Upper lobe of left lung (tissue), 6 donors: ENCODE measurements at regions not wholly inside any gene's neighbourhood (a gene's known extent, or its start where the extent isn't known, plus 50 kb on each side); places are given as distances from the start of the nearest gene placed in this dataset.
"Not testable (repeated sequence)": the region's sequence is repeated elsewhere in the genome, so short reads cannot be mapped to it uniquely, and the experiment has no call there.

Experiments
- ATAC-seq, 2 donors: fragments of 200-7000 bp; cut with Tn5 transposase; one replicate each; pipeline ENCODE4 v1.9.1; 2022; ENCODE audit warnings: mild to moderate bottlenecking in 2 of 2, moderate library complexity in 2 of 2; ENCODE audit not compliant: low FRiP score in 2 of 2
- DNase-seq, 2 donors: peaks; one replicate each; pipeline ENCODE4 v3.0.0-alpha.2; 2019 to 2020
- H3K27ac ChIP-seq, 4 donors: fragments of 200-600 bp; sonication (generic); one replicate each; pipeline ENCODE4 v1.5.1; 2016 to 2019
- H3K27me3 ChIP-seq, 4 donors: fragments of 200-600 bp; sonication (generic); one replicate each; pipeline ENCODE4 v1.5.1; 2017 to 2019
- H3K36me3 ChIP-seq, 4 donors: fragments of 200-600 bp; sonication (generic); one replicate each; pipeline ENCODE4 v1.5.1; 2016 to 2019
- H3K4me1 ChIP-seq, 4 donors: fragments of 200-600 bp; sonication (generic); one replicate each; pipeline ENCODE4 v1.5.1; 2018 to 2019
- H3K4me3 ChIP-seq, 4 donors: fragments of 200-600 bp; sonication (generic); one replicate each; pipeline ENCODE4 v1.5.1; 2017 to 2019; ENCODE audit warnings: mild to moderate bottlenecking in 2 of 4, moderate library complexity in 1 of 4
- H3K9me3 ChIP-seq, 4 donors: fragments of 200-600 bp; sonication (generic); one replicate each; pipeline ENCODE4 v1.5.1; 2018 to 2019
- EP300 ChIP-seq, 4 donors: sonication (generic); formaldehyde crosslinking; IDR thresholded peaks; one replicate each; pipeline ENCODE4 v1.5.1; 2017; ENCODE audit warnings: antibody characterized with exemption in 4 of 4, control low read depth in 2 of 4
- POLR2A ChIP-seq, 4 donors: fragments of 450-650 bp; IDR thresholded peaks; one replicate each; pipeline ENCODE4 v1.5.1; 2016 to 2017; ENCODE audit warnings: antibody characterized with exemption in 4 of 4, mild to moderate bottlenecking in 2 of 4
- POLR2AphosphoS5 ChIP-seq, 2 donors: sonication (generic); formaldehyde crosslinking; IDR thresholded peaks; one replicate each; pipeline ENCODE4 v1.5.1; 2017; ENCODE audit warnings: antibody characterized with exemption in 2 of 2
- WGBS, 2 donors: methylation state at CpG; one replicate each; pipeline ENCODE4 v1.1.5; 2017 to 2018; 5-methylcytosine and 5-hydroxymethylcytosine counted together
- TF ChIP-seq, protein P1 (sequence below), 6 experiments: fragments of 450-650 bp in 4 of 6; fragments of 200-600 bp in 2 of 6; sonication (generic) in 2 of 6; IDR thresholded peaks; one replicate each; pipeline ENCODE4 v1.5.1; 2016 to 2019; ENCODE audit warnings: antibody characterized with exemption in 6 of 6
- donor health status: DM: no; HTN: no; CAD: no; lungs with moderate emphysema.
- donor health status: DM: no; HTN: yes; CAD: no; lungs with severe emphysema.

GRCh38 chr12:131274906-131275305 is 321.2 kb downstream of the ADGRD1 start:
- Histone ChIP-seq H3K36me3 (no peaks in the 10 kb centered on the region), H3K4me1 (no peaks in the 10 kb centered on the region), H3K27ac (no peak overlapping the region), H3K4me3 (no peak overlapping the region), H3K27me3 (no peaks in the 10 kb centered on the region), H3K9me3 (no peaks in the 10 kb centered on the region)
- TF ChIP-seq POLR2A (IDR thresholded peaks at IDR 0.05) (no peak), EP300 (IDR thresholded peaks at IDR 0.05) (no peak), POLR2AphosphoS5 (IDR thresholded peaks at IDR 0.05) (no peak)
- 71 to 72% methylated on average over 13 to 14 of the region's 14 CpGs for WGBS, 2 donors
- DNase-seq (no peak), ATAC-seq (no peak)

- ATAC-seq (no peak), DNase-seq (no peak)
- 90 to 92% methylated on average over 3 to 5 of the region's 6 CpGs for WGBS, 2 donors
Measured at GRCh38 chr12:131275824-131276223, 322.1 kb downstream of the ADGRD1 start.

GRCh38 chr12:131276501-131277185 is 322.9 kb downstream of the ADGRD1 start:
- Histone ChIP-seq H3K27me3 (no peaks in the 10 kb centered on the region), H3K27ac (no peak overlapping the region), H3K9me3 (no peaks in the 10 kb centered on the region), H3K36me3 (no peaks in the 10 kb centered on the region), H3K4me3 (no peak overlapping the region), H3K4me1 (no peaks in the 10 kb centered on the region)
- 82% methylated on average over 3 to 12 of the region's 14 CpGs for WGBS, 2 donors
- no peak for TF ChIP-seq POLR2AphosphoS5 (IDR thresholded peaks at IDR 0.05)
- TF ChIP-seq EP300 (IDR thresholded peaks at IDR 0.05) = no peak
- TF ChIP-seq, protein P1, sequence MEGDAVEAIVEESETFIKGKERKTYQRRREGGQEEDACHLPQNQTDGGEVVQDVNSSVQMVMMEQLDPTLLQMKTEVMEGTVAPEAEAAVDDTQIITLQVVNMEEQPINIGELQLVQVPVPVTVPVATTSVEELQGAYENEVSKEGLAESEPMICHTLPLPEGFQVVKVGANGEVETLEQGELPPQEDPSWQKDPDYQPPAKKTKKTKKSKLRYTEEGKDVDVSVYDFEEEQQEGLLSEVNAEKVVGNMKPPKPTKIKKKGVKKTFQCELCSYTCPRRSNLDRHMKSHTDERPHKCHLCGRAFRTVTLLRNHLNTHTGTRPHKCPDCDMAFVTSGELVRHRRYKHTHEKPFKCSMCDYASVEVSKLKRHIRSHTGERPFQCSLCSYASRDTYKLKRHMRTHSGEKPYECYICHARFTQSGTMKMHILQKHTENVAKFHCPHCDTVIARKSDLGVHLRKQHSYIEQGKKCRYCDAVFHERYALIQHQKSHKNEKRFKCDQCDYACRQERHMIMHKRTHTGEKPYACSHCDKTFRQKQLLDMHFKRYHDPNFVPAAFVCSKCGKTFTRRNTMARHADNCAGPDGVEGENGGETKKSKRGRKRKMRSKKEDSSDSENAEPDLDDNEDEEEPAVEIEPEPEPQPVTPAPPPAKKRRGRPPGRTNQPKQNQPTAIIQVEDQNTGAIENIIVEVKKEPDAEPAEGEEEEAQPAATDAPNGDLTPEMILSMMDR (IDR thresholded peaks at IDR 0.05) = no peak
- no peak for TF ChIP-seq POLR2A (IDR thresholded peaks at IDR 0.05)
- ATAC-seq = no peak
- DNase-seq = peak; percentile 7 to 50

More at GRCh38 chr12:131275824-131276223, 322.1 kb downstream of the ADGRD1 start:
- H3K36me3 ChIP-seq = no peaks in the 10 kb centered on the region
- no peak overlapping the region for H3K4me3 ChIP-seq
- H3K27me3 ChIP-seq = no peaks in the 10 kb centered on the region
- TF ChIP-seq POLR2AphosphoS5 (IDR thresholded peaks at IDR 0.05) (no peak), POLR2A (IDR thresholded peaks at IDR 0.05) (no peak), EP300 (IDR thresholded peaks at IDR 0.05) (no peak)
- TF ChIP-seq, protein P1 (IDR thresholded peaks at IDR 0.05) = no peak
- no peaks in the 10 kb centered on the region for H3K9me3 ChIP-seq
- no peaks in the 10 kb centered on the region for H3K4me1 ChIP-seq
- no peak overlapping the region for H3K27ac ChIP-seq

- H3K4me1 ChIP-seq, H3K9me3 ChIP-seq, H3K36me3 ChIP-seq, H3K27ac ChIP-seq, H3K27me3 ChIP-seq, ATAC-seq, H3K4me3 ChIP-seq: not testable (repeated sequence)
- WGBS, 2 donors = 81 to 85% methylated on average over 8 to 16 of the region's 18 CpGs
- DNase-seq = peak; percentile 12 to 24
Measured at GRCh38 chr12:131277186-131278091, 323.7 kb downstream of the ADGRD1 start.

DNA sequence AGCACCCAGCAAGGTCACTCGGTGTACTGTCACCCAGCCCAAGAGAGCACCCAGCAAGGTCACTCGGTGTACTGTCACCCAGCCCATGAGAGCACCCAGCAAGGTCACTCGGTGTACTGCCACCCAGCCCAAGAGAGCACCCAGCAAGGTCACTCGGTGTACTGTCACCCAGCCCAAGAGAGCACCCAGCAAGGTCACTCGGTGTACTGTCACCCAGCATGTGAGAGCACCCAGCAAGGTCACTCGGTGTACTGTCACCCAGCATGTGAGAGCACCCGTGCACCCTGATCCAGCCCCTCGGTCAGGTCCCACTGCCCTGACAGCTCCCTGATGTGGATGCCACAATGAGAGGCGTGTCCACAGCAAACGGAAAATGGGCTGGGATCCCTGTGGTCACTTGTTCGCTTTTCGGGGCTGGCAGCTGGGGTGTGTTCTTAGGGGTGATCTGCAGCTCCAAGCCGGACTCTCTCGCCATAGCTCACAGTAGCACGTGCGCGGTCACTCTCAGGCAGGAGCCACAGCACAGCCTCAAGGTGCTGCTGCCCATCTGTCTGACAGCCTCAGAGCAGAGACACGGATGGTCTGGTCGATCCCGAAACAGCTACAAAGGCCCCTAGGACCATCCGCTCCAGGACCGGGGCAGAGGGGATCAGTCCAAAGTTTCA is 324.9 kb downstream of the ADGRD1 start:
- peak; percentile 18 to 56 for DNase-seq
- 83 to 90% methylated on average over 8 to 14 of the region's 22 CpGs for WGBS, 2 donors
- not testable (repeated sequence) for H3K27me3 ChIP-seq, H3K36me3 ChIP-seq, H3K27ac ChIP-seq, ATAC-seq, H3K4me1 ChIP-seq, H3K9me3 ChIP-seq, H3K4me3 ChIP-seq

DNA sequence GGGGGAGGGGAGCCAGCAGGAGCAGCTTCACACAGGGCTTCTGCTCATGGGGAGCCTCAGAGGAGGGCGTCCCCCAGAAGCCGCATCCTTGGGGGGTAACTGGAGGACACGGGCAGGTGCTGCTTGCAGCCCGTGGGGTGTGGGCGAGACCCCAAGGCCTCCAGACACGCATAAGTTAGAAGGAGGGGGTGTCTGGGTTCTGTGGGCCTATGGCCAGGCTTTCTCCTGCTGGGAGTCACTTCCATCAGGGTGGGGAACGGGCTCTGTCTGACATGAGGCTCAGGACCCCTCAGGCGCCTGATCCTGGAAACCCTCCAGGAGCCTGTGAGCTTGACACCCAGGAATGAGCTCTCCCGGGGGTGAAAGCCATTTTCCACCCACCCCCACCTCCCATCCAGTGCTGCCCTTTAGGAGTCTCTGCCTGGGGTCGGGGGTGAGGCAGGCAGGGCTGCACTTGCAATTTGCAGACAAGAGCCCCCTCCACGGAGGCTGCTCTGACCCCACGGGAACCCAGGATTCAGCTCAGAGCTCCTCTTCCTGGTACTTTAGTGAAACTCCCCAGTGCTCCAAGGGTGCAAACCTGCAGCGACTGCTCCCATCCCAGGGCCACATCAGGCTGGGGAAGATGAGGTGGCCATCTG is 325.7 kb downstream of the ADGRD1 start:
- Histone ChIP-seq H3K36me3 (no peaks in the 10 kb centered on the region), H3K27ac (no peak overlapping the region), H3K27me3 (no peaks in the 10 kb centered on the region), H3K4me1 (no peaks in the 10 kb centered on the region), H3K9me3 (no peaks in the 10 kb centered on the region), H3K4me3 (no peak overlapping the region)
- WGBS, 2 donors = 68 to 87% methylated on average over 9 to 11 of the region's 13 CpGs
- DNase-seq (peak; percentile 12 to 32), ATAC-seq (no peak)
- TF ChIP-seq POLR2A (IDR thresholded peaks at IDR 0.05) = no peak
- TF ChIP-seq, protein P1 (IDR thresholded peaks at IDR 0.05) = no peak
- TF ChIP-seq EP300 (IDR thresholded peaks at IDR 0.05) = no peak
- no peak for TF ChIP-seq POLR2AphosphoS5 (IDR thresholded peaks at IDR 0.05)
